NK-92 (cell line): ENCODE measurements at regions not wholly inside any gene's neighbourhood (a gene's known extent, or its start where the extent isn't known, plus 50 kb on each side); places are given as distances from the start of the nearest gene placed in this dataset.
"Not testable (repeated sequence)": the region's sequence is repeated elsewhere in the genome, so short reads cannot be mapped to it uniquely, and the experiment has no call there.

ENCODE experiments used
- DNase-seq: peaks from one replicate; lab custom pipeline; 2025; ENCODE audit not compliant: unreplicated experiment; lab: John Stamatoyannopoulos, UW

GRCh38 chr10:4181081-4181480, 396.1 kb upstream of the KLF6 start:
- DNase-seq, result no peak

- DNase-seq, result no peak
These were observed 392.8 kb upstream of the KLF6 start for GRCh38 chr10:4177791-4178190.

GRCh38 chr10:4176500-4177281, 391.7 kb upstream of the KLF6 start:
- no peak for DNase-seq

GRCh38 chr10:4174197-4174596, 389.2 kb upstream of the KLF6 start:
- no peak for DNase-seq

- no peak for DNase-seq
These were observed 385.8 kb upstream of the KLF6 start for GRCh38 chr10:4170633-4171314.

GRCh38 chr10:4170181-4170580, 385.2 kb upstream of the KLF6 start:
- no peak for DNase-seq

- DNase-seq, result no peak
These were observed 384.4 kb upstream of the KLF6 start for GRCh38 chr10:4169448-4169847.

GRCh38 chr10:4167216-4167615, 382.2 kb upstream of the KLF6 start:
- DNase-seq, result no peak

- DNase-seq, result no peak
These were observed 377.7 kb upstream of the KLF6 start for GRCh38 chr10:4162571-4163286.

- DNase-seq, result no peak
These were observed 374.2 kb upstream of the KLF6 start for GRCh38 chr10:4159173-4159572.

- no peak for DNase-seq
These were observed 369.2 kb upstream of the KLF6 start for GRCh38 chr10:4154191-4154715.

GRCh38 chr10:4151466-4151865, 366.5 kb upstream of the KLF6 start:
- DNase-seq, result no peak

- no peak for DNase-seq
These were observed 365.7 kb upstream of the KLF6 start for GRCh38 chr10:4150676-4151075.

GRCh38 chr10:4149460-4149859, 364.5 kb upstream of the KLF6 start:
- not testable (repeated sequence) for DNase-seq

GRCh38 chr10:4147245-4147644, 362.2 kb upstream of the KLF6 start:
- DNase-seq, result no peak

- DNase-seq, result no peak
These were observed 359.8 kb upstream of the KLF6 start for GRCh38 chr10:4144817-4145216.

GRCh38 chr10:4141471-4141870, 356.5 kb upstream of the KLF6 start:
- DNase-seq, result no peak

- no peak for DNase-seq
These were observed 353.2 kb upstream of the KLF6 start for GRCh38 chr10:4138146-4138721.

- no peak for DNase-seq
These were observed 352.3 kb upstream of the KLF6 start for GRCh38 chr10:4137299-4137698.

- DNase-seq, result no peak
These were observed 351.1 kb upstream of the KLF6 start for GRCh38 chr10:4136121-4136520.

GRCh38 chr10:4132216-4132556, 347.2 kb upstream of the KLF6 start:
- no peak for DNase-seq
